ENCODE measurements at regions not wholly inside any gene's neighbourhood (a gene's known extent, or its start where the extent isn't known, plus 50 kb on each side); places are given as distances from the start of the nearest gene placed in this dataset.

DNA sequence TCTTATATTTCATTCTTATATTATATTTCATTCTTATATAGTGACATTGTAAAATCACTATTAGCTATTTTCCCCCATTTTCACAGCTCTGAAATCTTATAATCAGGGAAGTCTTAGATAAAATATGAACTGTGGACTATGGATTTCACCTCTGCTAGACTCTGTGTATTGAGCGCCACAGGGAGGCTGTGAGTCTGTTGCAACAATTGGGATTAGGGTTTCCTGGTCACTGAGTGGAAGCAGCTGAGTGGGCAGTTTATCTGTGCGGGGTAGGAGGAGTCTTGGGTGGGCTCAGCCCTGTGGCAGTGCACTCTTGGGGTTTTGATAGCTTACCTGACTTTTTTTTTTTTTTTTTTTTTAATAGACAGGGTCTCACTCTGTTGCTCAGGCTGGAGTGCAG lies 249.5 kb downstream of the PTTG2 start:
- TF ChIP-seq POLR2A (conservative IDR thresholded peaks at IDR 0.05) (no peak), POLR2H (tag; IDR thresholded peaks at IDR 0.05; ENCODE audit: low read depth) (no peak)

All from K562 (cell line).